ENCODE measurements at regions not wholly inside any gene's neighbourhood (a gene's known extent, or its start where the extent isn't known, plus 50 kb on each side); places are given as distances from the start of the nearest gene placed in this dataset.

DNA sequence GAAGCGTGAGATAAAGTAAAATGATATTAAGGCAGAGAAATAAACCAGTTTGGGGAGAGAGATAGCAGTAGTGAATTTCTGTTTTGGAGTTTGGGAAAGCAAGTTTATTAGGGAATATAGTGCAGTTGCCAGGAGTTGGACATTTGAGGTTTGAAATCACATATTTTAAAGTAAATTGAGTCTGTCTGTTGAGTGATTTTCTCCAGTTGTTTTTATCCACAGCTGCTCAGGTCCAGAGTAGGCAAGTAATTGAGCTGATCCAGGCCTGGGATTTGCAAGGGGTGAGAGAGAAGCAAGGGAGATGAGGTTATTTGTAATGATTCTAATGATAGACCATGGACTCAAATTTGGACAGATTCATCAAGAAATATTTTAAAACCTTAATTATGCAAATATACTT, 481.9 kb downstream of the UTRN start:
- H3K4me3 ChIP-seq (ENCODE audit: control extremely low read depth in 1 of 5, extremely low read depth in 1 of 5, insufficient read depth in 1 of 5, low read depth in 2 of 5, low read length in 4 of 5): no peak overlapping the region
- ATAC-seq (ENCODE audit: low read depth): no peak
- H3K4me2 ChIP-seq (replicated peaks; ENCODE audit: low read depth, low read length, poor library complexity, severe bottlenecking): no peak overlapping the region
- intact Hi-C loops (cut with micrococcal nuclease): no loop called here
- Mint-ChIP-seq H3K9me3 (ENCODE audit: insufficient read depth) (no peaks in the 10 kb centered on the region), H3K4me3 (no peak overlapping the region), H3K27ac (no peak overlapping the region), H3K27me3 (no peaks in the 10 kb centered on the region), H3K4me1 (no peaks in the 10 kb centered on the region)
- ChIA-PET CTCF (no interaction called here), POLR2A (no interaction called here)
- DNase-seq: no peak
- H2AFZ ChIP-seq (ENCODE audit: insufficient read depth, low read depth, low read length, poor library complexity, severe bottlenecking): no peak overlapping the region
- TF ChIP-seq, protein P1, sequence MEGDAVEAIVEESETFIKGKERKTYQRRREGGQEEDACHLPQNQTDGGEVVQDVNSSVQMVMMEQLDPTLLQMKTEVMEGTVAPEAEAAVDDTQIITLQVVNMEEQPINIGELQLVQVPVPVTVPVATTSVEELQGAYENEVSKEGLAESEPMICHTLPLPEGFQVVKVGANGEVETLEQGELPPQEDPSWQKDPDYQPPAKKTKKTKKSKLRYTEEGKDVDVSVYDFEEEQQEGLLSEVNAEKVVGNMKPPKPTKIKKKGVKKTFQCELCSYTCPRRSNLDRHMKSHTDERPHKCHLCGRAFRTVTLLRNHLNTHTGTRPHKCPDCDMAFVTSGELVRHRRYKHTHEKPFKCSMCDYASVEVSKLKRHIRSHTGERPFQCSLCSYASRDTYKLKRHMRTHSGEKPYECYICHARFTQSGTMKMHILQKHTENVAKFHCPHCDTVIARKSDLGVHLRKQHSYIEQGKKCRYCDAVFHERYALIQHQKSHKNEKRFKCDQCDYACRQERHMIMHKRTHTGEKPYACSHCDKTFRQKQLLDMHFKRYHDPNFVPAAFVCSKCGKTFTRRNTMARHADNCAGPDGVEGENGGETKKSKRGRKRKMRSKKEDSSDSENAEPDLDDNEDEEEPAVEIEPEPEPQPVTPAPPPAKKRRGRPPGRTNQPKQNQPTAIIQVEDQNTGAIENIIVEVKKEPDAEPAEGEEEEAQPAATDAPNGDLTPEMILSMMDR (IDR thresholded peaks at IDR 0.05): no peak
- no peak for TF ChIP-seq EZH2 (IDR thresholded peaks at IDR 0.05; ENCODE audit: borderline replicate concordance, insufficient read depth, low read depth, low read length, poor library complexity, severe bottlenecking)
- H3K27ac ChIP-seq (ENCODE audit: low read length in 2 of 2): no peak overlapping the region
- H3K79me2 ChIP-seq (ENCODE audit: control insufficient read depth, insufficient read depth, low read length): no peaks in the 10 kb centered on the region
- H3K36me3 ChIP-seq (replicated peaks in 1 of 2; ENCODE audit: control extremely low read depth in 1 of 2, control insufficient read depth in 1 of 2, extremely low read depth in 1 of 2, insufficient read depth in 2 of 2, low read length in 1 of 2): peaks cover 12 to 27% of the 10 kb centered on the region in 2 experiments
- no peaks in the 10 kb centered on the region for H3K9me3 ChIP-seq (ENCODE audit: control extremely low read depth in 1 of 3, control insufficient read depth in 2 of 3, insufficient read depth in 1 of 3, low read length in 2 of 3)
- 90% methylated on average over 1 of the region's 1 CpG for WGBS (ENCODE audit: insufficient coverage)
- no peak overlapping the region for H3K9ac ChIP-seq (ENCODE audit: low read length)
- no peaks in the 10 kb centered on the region for H3K4me1 ChIP-seq (ENCODE audit: control insufficient read depth in 2 of 2, insufficient read depth in 2 of 2, low read length in 2 of 2)
- H3K27me3 ChIP-seq (replicated peaks in 1 of 4; ENCODE audit: control extremely low read depth in 1 of 4, control insufficient read depth in 3 of 4, insufficient read depth in 4 of 4, low read length in 3 of 4): no peaks in the 10 kb centered on the region
- H4K20me1 ChIP-seq (ENCODE audit: control insufficient read depth, insufficient read depth, low read length, poor library complexity, severe bottlenecking): no peaks in the 10 kb centered on the region

GRCh38 chr6:144768551-144769075, 483.5 kb downstream of the UTRN start:
- no peak for TF ChIP-seq EZH2 (IDR thresholded peaks at IDR 0.05; ENCODE audit: borderline replicate concordance, insufficient read depth, low read depth, low read length, poor library complexity, severe bottlenecking)
- TF ChIP-seq, protein P1 (IDR thresholded peaks at IDR 0.05): no peak
- intact Hi-C loops (cut with micrococcal nuclease): no loop called here
- ChIA-PET POLR2A (interaction anchor here (0.7 kb wide), 1 partner anchor 35 kb away, joined by 3 read pairs; no protein-coding TSS in a partner anchor), CTCF (no interaction called here)
- Histone ChIP-seq H3K9me3 (ENCODE audit: control extremely low read depth in 1 of 3, control insufficient read depth in 2 of 3, insufficient read depth in 1 of 3, low read length in 2 of 3) (no peaks in the 10 kb centered on the region), H3K79me2 (ENCODE audit: control insufficient read depth, insufficient read depth, low read length) (no peaks in the 10 kb centered on the region), H2AFZ (ENCODE audit: insufficient read depth, low read depth, low read length, poor library complexity, severe bottlenecking) (no peak overlapping the region), H3K9ac (ENCODE audit: low read length) (no peak overlapping the region), H3K4me3 (ENCODE audit: control extremely low read depth in 1 of 5, extremely low read depth in 1 of 5, insufficient read depth in 1 of 5, low read depth in 2 of 5, low read length in 4 of 5) (no peak overlapping the region), H3K4me1 (ENCODE audit: control insufficient read depth in 2 of 2, insufficient read depth in 2 of 2, low read length in 2 of 2) (no peaks in the 10 kb centered on the region), H3K36me3 (replicated peaks in 1 of 2; ENCODE audit: control extremely low read depth in 1 of 2, control insufficient read depth in 1 of 2, extremely low read depth in 1 of 2, insufficient read depth in 2 of 2, low read length in 1 of 2) (peaks cover 11 to 33% of the 10 kb centered on the region in 2 experiments), H3K4me2 (replicated peaks; ENCODE audit: low read depth, low read length, poor library complexity, severe bottlenecking) (no peak overlapping the region), H3K27ac (ENCODE audit: low read length in 2 of 2) (no peak overlapping the region), H4K20me1 (ENCODE audit: control insufficient read depth, insufficient read depth, low read length, poor library complexity, severe bottlenecking) (no peaks in the 10 kb centered on the region), H3K27me3 (replicated peaks in 1 of 4; ENCODE audit: control extremely low read depth in 1 of 4, control insufficient read depth in 3 of 4, insufficient read depth in 4 of 4, low read length in 3 of 4) (no peaks in the 10 kb centered on the region)
- ATAC-seq (ENCODE audit: low read depth) (no peak), DNase-seq (no peak)
- Mint-ChIP-seq H3K4me1 (no peaks in the 10 kb centered on the region), H3K27ac (no peak overlapping the region), H3K27me3 (no peaks in the 10 kb centered on the region), H3K4me3 (no peak overlapping the region), H3K9me3 (ENCODE audit: insufficient read depth) (no peaks in the 10 kb centered on the region)
